Fibroblast of villous mesenchyme (primary cell): ENCODE measurements at regions not wholly inside any gene's neighbourhood (a gene's known extent, or its start where the extent isn't known, plus 50 kb on each side); places are given as distances from the start of the nearest gene placed in this dataset.

Experiments
- DNase-seq: peaks from one replicate; pipeline ENCODE4 v3.0.0-alpha.2; 2010; ENCODE audit warnings: low read depth
- H3K4me3 ChIP-seq: 2 replicates; pipeline ENCODE4 v1.5.1; 2011; ENCODE audit warnings: low read depth, mild to moderate bottlenecking, low read length
- TF ChIP-seq, protein P1 (sequence below): IDR thresholded peaks from 2 replicates; pipeline ENCODE4 v1.5.1; 2012; ENCODE audit warnings: low read depth, mild to moderate bottlenecking, low read length; ENCODE audit not compliant: insufficient read depth

DNA sequence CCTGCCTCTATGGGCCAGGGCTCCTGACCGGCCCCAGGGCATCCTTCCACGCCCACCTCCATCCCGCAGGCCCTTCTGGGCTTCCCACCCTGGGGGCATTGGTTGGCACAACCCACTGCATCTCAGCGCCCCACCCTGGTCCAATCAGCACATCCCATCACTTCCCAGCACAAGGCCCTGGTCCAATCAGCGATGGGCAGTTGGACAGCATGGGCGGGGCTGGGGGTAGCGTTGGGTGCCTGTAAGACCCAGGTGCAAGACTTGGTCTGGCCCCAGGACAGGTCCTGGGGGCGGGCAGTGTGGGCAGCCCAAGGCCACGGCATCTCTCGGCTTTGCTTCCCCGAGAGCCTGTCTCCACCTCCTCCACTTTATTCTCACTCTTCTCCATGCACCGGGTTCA, 298.5 kb downstream of the BMP7 start:
- no peak for DNase-seq
- H3K4me3 ChIP-seq, result no peak overlapping the region
- TF ChIP-seq, protein P1, sequence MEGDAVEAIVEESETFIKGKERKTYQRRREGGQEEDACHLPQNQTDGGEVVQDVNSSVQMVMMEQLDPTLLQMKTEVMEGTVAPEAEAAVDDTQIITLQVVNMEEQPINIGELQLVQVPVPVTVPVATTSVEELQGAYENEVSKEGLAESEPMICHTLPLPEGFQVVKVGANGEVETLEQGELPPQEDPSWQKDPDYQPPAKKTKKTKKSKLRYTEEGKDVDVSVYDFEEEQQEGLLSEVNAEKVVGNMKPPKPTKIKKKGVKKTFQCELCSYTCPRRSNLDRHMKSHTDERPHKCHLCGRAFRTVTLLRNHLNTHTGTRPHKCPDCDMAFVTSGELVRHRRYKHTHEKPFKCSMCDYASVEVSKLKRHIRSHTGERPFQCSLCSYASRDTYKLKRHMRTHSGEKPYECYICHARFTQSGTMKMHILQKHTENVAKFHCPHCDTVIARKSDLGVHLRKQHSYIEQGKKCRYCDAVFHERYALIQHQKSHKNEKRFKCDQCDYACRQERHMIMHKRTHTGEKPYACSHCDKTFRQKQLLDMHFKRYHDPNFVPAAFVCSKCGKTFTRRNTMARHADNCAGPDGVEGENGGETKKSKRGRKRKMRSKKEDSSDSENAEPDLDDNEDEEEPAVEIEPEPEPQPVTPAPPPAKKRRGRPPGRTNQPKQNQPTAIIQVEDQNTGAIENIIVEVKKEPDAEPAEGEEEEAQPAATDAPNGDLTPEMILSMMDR, result no peak

DNA sequence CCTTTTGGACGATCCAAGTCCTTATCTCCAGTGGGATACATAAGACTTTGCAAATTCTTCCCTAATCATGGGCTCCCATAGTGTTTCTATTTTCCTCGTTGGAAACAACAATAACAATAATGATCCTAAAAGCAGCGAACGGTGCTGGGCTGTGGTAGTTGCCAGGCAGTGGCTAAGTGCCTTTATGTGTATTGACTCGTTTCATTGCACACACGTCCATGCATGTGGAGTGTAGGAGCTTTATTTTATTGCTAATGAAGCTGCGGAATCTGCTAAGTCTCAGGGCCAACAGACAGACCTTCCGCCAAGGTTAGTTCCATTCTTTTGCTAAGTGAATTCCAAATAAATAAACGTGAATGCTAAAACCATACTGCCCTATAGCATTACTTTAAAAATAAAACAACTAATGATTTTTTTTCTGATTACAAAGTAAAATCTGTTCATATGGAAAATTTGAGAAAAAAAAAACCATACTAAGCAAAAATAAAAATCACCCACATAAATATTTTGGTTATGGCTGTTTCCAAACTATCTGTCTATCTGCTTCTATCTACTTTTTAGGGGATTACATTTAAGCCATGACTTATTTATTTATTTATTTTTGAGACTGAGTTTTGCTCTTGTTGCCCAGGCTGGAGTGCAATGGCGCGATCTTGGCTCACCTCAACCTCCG, 297.9 kb downstream of the BMP7 start:
- DNase-seq, result no peak
- H3K4me3 ChIP-seq, result no peak overlapping the region
- TF ChIP-seq, protein P1, result no peak

GRCh38 chr20:56974499-56975250, 291.8 kb downstream of the BMP7 start:
- no peak overlapping the region for H3K4me3 ChIP-seq
- DNase-seq, result peak; percentile 66
- TF ChIP-seq, protein P1, result peak; percentile 81

DNA sequence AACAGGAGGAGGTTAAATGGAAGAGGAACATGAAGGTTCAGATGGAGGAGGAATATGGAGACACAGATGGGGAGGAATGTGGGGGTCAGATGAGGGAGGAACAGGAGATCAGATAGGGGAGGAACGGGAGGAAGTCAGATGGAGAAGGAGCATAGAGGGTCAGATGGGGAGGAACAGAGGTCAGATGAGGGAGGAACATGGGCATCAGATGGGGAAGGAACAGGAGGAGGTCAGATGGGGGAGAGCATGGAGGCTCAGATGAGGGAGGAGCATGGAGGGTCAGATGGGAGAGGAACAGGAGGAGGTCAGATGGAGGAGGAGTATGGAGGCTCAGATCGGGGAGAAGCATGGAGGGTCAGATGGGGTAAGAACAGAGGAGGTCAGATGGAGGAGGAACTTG, 290.6 kb downstream of the BMP7 start:
- no peak overlapping the region for H3K4me3 ChIP-seq
- no peak for DNase-seq
- TF ChIP-seq, protein P1, result no peak

DNA sequence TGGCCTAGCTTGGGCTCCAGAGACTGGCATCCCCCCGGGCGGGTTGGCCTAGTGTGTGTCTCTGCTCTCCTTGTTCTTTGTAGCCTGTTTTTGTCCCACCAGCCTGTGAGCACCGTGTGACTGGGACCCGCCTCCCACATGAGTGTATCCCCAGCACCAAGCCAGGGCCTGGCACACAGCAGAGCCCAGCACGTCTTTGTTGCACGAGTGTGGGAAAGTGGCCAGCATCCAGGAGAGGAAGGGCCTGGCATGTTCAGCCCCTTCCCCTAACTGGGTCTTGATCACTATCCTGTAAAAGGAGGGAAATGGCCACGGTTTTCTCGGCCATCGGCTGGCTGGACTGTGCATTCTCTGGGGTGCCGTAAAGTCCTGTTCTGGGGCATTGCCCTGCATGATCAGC, 290.1 kb downstream of the BMP7 start:
- no peak overlapping the region for H3K4me3 ChIP-seq
- TF ChIP-seq, protein P1, result no peak
- DNase-seq, result no peak

DNA sequence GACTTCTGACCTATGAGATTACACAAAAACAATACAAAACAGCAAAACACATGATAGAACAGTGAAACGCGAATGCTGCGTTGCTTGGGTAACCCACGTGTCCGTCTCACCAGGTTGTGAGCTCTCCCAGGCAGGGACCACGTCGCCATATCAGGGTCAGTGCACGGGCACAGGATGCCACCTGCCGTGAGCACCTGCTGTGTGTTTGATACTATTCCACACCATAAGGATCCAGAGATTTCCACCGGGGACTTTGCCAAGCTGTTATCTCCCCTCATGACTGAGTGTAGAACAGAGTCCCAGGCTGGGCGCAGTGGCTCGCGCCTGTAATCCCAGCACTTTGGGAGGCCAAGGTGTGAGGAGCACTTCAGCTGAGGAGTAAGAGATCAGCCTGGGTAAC, 288.0 kb downstream of the BMP7 start:
- H3K4me3 ChIP-seq, result no peak overlapping the region
- TF ChIP-seq, protein P1, result no peak
- DNase-seq, result no peak
